Osteoblast (primary cell): ENCODE measurements at regions not wholly inside any gene's neighbourhood (a gene's known extent, or its start where the extent isn't known, plus 50 kb on each side); places are given as distances from the start of the nearest gene placed in this dataset.

ENCODE experiments used
- DNase-seq: peaks from one replicate; pipeline ENCODE4 v3.0.0; 2011; ENCODE audit warnings: low spot score, mixed read lengths; ENCODE audit not compliant: insufficient read length; ENCODE audit errors: missing footprints
- H2AFZ ChIP-seq: 2 replicates; pipeline ENCODE4 v1.6.0; 2011; ENCODE audit warnings: mild to moderate bottlenecking, low read length
- H3K27ac ChIP-seq: 2 replicates; pipeline ENCODE4 v1.5.1; 2011; ENCODE audit warnings: mild to moderate bottlenecking, low read depth, low read length, moderate library complexity
- H3K27me3 ChIP-seq: 2 replicates; pipeline ENCODE4 v1.6.0; 2012; ENCODE audit warnings: mild to moderate bottlenecking, control low read depth, inconsistent platforms, low read length, moderate library complexity; ENCODE audit not compliant: insufficient read depth
- H3K36me3 ChIP-seq: 2 replicates; pipeline ENCODE4 v1.5.1; 2011; ENCODE audit warnings: mild to moderate bottlenecking, low read length, control low read depth, moderate library complexity; ENCODE audit not compliant: insufficient read depth
- H3K4me1 ChIP-seq: 2 replicates; pipeline ENCODE4 v1.5.1; 2011; ENCODE audit warnings: mild to moderate bottlenecking, low read length, control low read depth, moderate library complexity; ENCODE audit not compliant: insufficient read depth
- H3K4me2 ChIP-seq: 2 replicates; pipeline ENCODE4 v1.6.0; 2011; ENCODE audit warnings: mild to moderate bottlenecking, low read length; ENCODE audit not compliant: insufficient read depth
- H3K4me3 ChIP-seq: fragments of 200-600 bp; sonication (generic); 3 replicates; pipeline ENCODE4 v1.5.1; 2012; ENCODE audit warnings: mild to moderate bottlenecking, low read length, inconsistent platforms; ENCODE audit not compliant: insufficient read depth
- H3K79me2 ChIP-seq: 2 replicates; pipeline ENCODE4 v1.6.0; 2012; ENCODE audit warnings: mild to moderate bottlenecking, low read length, control low read depth, inconsistent platforms; ENCODE audit not compliant: insufficient read depth
- H3K9me3 ChIP-seq: 2 replicates; pipeline ENCODE4 v1.5.1; 2011; ENCODE audit warnings: low read depth, low read length, control low read depth
- H4K20me1 ChIP-seq: 2 replicates; pipeline ENCODE4 v1.6.0; 2012; ENCODE audit warnings: mild to moderate bottlenecking, low read length, control low read depth; ENCODE audit not compliant: insufficient read depth
- TF ChIP-seq, protein P1 (sequence below): IDR thresholded peaks from 2 replicates; pipeline ENCODE4 v1.5.1; 2011; ENCODE audit warnings: mild to moderate bottlenecking, low read depth, low read length, moderate library complexity; ENCODE audit errors: extremely low read depth

DNA sequence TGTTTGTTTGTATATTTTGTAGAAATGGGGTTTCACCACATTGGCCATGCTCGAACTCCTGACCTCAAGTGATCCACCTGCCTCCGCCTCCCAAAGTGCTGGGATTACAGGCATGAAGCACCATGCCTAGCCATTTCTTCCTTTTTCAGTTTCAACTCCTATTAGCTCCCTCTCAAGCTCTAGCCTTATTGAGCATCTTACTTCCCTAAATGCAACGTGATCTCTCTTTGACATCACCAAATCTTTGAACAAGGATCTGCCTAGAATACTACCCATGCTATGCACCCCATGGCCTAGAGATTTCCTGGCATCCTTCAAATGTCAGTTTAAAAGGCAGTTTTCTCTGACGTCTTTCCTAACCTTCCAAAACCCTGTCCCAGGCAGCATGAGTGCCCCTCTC is 91.1 kb upstream of the NR5A2 start:
- Histone ChIP-seq H4K20me1 (no peaks in the 10 kb centered on the region), H3K4me2 (no peak overlapping the region), H3K79me2 (no peaks in the 10 kb centered on the region), H3K27ac (no peak overlapping the region), H2AFZ (no peak overlapping the region), H3K27me3 (no peaks in the 10 kb centered on the region), H3K36me3 (no peaks in the 10 kb centered on the region), H3K4me3 (no peak overlapping the region), H3K4me1 (no peaks in the 10 kb centered on the region), H3K9me3 (no peaks in the 10 kb centered on the region)
- no peak for DNase-seq
- TF ChIP-seq, protein P1, sequence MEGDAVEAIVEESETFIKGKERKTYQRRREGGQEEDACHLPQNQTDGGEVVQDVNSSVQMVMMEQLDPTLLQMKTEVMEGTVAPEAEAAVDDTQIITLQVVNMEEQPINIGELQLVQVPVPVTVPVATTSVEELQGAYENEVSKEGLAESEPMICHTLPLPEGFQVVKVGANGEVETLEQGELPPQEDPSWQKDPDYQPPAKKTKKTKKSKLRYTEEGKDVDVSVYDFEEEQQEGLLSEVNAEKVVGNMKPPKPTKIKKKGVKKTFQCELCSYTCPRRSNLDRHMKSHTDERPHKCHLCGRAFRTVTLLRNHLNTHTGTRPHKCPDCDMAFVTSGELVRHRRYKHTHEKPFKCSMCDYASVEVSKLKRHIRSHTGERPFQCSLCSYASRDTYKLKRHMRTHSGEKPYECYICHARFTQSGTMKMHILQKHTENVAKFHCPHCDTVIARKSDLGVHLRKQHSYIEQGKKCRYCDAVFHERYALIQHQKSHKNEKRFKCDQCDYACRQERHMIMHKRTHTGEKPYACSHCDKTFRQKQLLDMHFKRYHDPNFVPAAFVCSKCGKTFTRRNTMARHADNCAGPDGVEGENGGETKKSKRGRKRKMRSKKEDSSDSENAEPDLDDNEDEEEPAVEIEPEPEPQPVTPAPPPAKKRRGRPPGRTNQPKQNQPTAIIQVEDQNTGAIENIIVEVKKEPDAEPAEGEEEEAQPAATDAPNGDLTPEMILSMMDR = no peak

DNA sequence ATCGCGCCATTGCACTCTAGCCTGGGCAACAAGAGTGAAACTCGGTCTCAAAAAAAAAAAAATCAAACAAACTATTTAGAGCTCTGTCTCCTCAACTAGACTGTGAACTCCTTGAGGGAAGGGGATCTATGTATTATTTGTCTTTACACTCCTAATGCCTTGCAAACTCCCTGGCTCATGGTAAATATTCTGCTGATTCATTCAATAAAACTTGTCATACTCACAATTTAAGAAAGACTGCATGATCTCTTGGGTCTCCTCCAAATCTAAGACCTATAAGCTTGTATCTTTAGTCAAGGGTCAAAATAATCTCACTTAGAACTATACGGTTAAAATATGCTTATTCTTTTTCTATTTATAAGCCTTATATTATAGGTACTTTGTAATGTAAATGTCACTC is 90.3 kb upstream of the NR5A2 start:
- H3K79me2 ChIP-seq = no peaks in the 10 kb centered on the region
- H3K36me3 ChIP-seq = no peaks in the 10 kb centered on the region
- H4K20me1 ChIP-seq = no peaks in the 10 kb centered on the region
- TF ChIP-seq, protein P1 = no peak
- no peaks in the 10 kb centered on the region for H3K4me1 ChIP-seq
- H2AFZ ChIP-seq = no peak overlapping the region
- H3K27ac ChIP-seq = no peak overlapping the region
- H3K4me2 ChIP-seq = no peak overlapping the region
- DNase-seq = no peak
- H3K27me3 ChIP-seq = no peaks in the 10 kb centered on the region
- H3K4me3 ChIP-seq = no peak overlapping the region
- no peaks in the 10 kb centered on the region for H3K9me3 ChIP-seq

DNA sequence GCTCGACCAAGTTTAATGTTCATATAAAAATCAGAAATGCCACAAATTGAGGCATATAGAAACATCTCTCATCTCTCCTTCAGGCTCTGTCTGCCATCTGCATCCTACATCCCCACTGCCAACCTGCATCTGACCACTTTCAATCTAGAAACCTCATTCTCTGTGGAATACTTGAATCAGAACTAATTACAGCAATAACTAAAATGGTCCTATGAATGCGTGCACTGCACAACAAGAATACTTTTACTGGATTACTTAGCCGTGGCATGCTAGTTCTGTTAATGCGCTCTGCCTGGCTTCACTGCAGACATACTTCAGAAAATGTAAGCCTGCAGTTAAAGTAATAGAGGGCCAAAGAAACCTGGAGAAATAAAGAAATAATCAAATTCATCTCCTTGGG is 89.8 kb upstream of the NR5A2 start:
- no peak overlapping the region for H3K4me3 ChIP-seq
- TF ChIP-seq, protein P1 = no peak
- H3K27ac ChIP-seq = no peak overlapping the region
- H3K4me1 ChIP-seq = no peaks in the 10 kb centered on the region
- no peak overlapping the region for H3K4me2 ChIP-seq
- H4K20me1 ChIP-seq = no peaks in the 10 kb centered on the region
- H3K79me2 ChIP-seq = no peaks in the 10 kb centered on the region
- no peak overlapping the region for H2AFZ ChIP-seq
- no peaks in the 10 kb centered on the region for H3K9me3 ChIP-seq
- DNase-seq = no peak
- H3K36me3 ChIP-seq = no peaks in the 10 kb centered on the region
- no peaks in the 10 kb centered on the region for H3K27me3 ChIP-seq

DNA sequence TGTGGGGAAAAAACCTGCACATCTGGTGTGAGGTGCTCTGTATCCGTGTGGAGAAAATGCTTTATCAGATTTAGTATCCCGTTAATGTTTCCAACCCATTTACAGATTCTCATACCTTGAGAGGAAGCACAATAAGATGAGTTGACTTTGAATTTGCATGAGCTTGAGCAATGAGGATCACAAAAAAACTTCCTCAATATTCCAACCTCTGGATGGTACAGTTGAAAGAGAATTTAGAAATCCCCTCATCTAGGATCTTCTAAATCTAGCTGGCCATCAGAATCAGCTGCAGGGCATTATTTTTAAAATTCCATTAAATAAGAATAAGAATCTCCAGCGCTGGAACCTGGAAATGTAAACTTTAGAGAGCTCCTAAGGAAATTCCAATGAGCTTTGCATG is 82.5 kb upstream of the NR5A2 start:
- no peak overlapping the region for H2AFZ ChIP-seq
- TF ChIP-seq, protein P1 = no peak

More for the DNA sequence above, 82.5 kb upstream of the NR5A2 start:
- no peaks in the 10 kb centered on the region for H3K9me3 ChIP-seq
- H3K4me1 ChIP-seq = no peaks in the 10 kb centered on the region
- no peaks in the 10 kb centered on the region for H3K79me2 ChIP-seq
- no peak for DNase-seq
- no peak overlapping the region for H3K4me2 ChIP-seq
- H3K27ac ChIP-seq = no peak overlapping the region
- no peaks in the 10 kb centered on the region for H3K36me3 ChIP-seq
- peaks cover 5% of the 10 kb centered on the region for H3K27me3 ChIP-seq
- H3K4me3 ChIP-seq = no peak overlapping the region
- H4K20me1 ChIP-seq = no peaks in the 10 kb centered on the region
